Liver (tissue), 8 donors: ENCODE measurements at regions not wholly inside any gene's neighbourhood (a gene's known extent, or its start where the extent isn't known, plus 50 kb on each side); places are given as distances from the start of the nearest gene placed in this dataset.
"Not testable (repeated sequence)": the region's sequence is repeated elsewhere in the genome, so short reads cannot be mapped to it uniquely, and the experiment has no call there.

Source experiments
- DNase-seq: peaks from one replicate; pipeline ENCODE4 v3.0.0-alpha.2; 2017; ENCODE audit warnings: low spot score
- H3K27ac ChIP-seq, 2 donors: one replicate each; pipeline ENCODE4 v1.7.0; 2013; ENCODE audit warnings: inconsistent platforms in 2 of 2, low read length in 2 of 2, control low read depth in 1 of 2, low read depth in 1 of 2, mild to moderate bottlenecking in 1 of 2
- H3K27me3 ChIP-seq, 4 donors: one replicate each; pipeline versions ENCODE4 v1.6.1 to v1.7.0; 2013; ENCODE audit warnings: low read length in 3 of 4, inconsistent platforms in 1 of 4, mild to moderate bottlenecking in 1 of 4, moderate library complexity in 1 of 4; ENCODE audit not compliant: control insufficient read depth in 4 of 4, insufficient read depth in 4 of 4
- H3K36me3 ChIP-seq, 4 donors: one replicate each; pipeline versions ENCODE4 v1.6.1 to v1.7.0; 2013; ENCODE audit warnings: low read length in 3 of 4, mild to moderate bottlenecking in 3 of 4, low read depth in 1 of 4, moderate library complexity in 1 of 4; ENCODE audit not compliant: control insufficient read depth in 4 of 4, insufficient read depth in 3 of 4
- H3K4me1 ChIP-seq, 4 donors: one replicate each; pipeline versions ENCODE4 v1.6.1 to v1.7.0; 2013; ENCODE audit warnings: low read length in 3 of 4, mild to moderate bottlenecking in 3 of 4, moderate library complexity in 1 of 4; ENCODE audit not compliant: control insufficient read depth in 4 of 4, insufficient read depth in 4 of 4
- H3K4me3 ChIP-seq, 3 donors: one replicate each; pipeline versions ENCODE4 v1.6.1 to v1.7.0; 2013; ENCODE audit warnings: low read length in 3 of 3, control low read depth in 1 of 3, low read depth in 1 of 3, mild to moderate bottlenecking in 1 of 3
- H3K9ac ChIP-seq, 2 donors: one replicate each; pipeline ENCODE4 v1.7.0; 2013; ENCODE audit warnings: low read length in 2 of 2, mild to moderate bottlenecking in 2 of 2, moderate library complexity in 2 of 2, control low read depth in 1 of 2, low read depth in 1 of 2
- H3K9me3 ChIP-seq, 4 donors: one replicate each; pipeline versions ENCODE4 v1.6.1 to v1.7.0; 2013; ENCODE audit warnings: low read length in 3 of 4; ENCODE audit not compliant: control insufficient read depth in 4 of 4
- EGR1 ChIP-seq, 2 donors: IDR thresholded peaks; 2 replicates each; pipeline ENCODE4 v1.6.1; 2016 to 2018; ENCODE audit warnings: antibody characterized with exemption in 2 of 2, low read depth in 2 of 2
- GABPA ChIP-seq, 2 donors: IDR thresholded peaks in 1 of 2; conservative IDR thresholded peaks in 1 of 2; 2 replicates each; pipeline ENCODE4 v1.6.1; 2016; ENCODE audit warnings: antibody characterized with exemption in 2 of 2, mild to moderate bottlenecking in 1 of 2, moderate library complexity in 1 of 2
- HNF4A ChIP-seq, 2 donors: conservative IDR thresholded peaks; 2 replicates each; pipeline ENCODE4 v1.6.1; 2016; ENCODE audit warnings: antibody characterized with exemption in 2 of 2, mild to moderate bottlenecking in 2 of 2
- HNF4G ChIP-seq: IDR thresholded peaks from 2 replicates; pipeline ENCODE4 v1.6.1; 2016; ENCODE audit warnings: antibody characterized with exemption
- NR2F2 ChIP-seq: IDR thresholded peaks from 2 replicates; pipeline ENCODE4 v1.6.1; 2016; ENCODE audit warnings: antibody characterized with exemption
- RAD21 ChIP-seq, 2 donors: IDR thresholded peaks; 2 replicates each; pipeline ENCODE4 v1.6.1; 2016; ENCODE audit warnings: antibody characterized with exemption in 2 of 2, mild to moderate bottlenecking in 2 of 2
- RXRA ChIP-seq, 2 donors: IDR thresholded peaks; 2 replicates each; pipeline ENCODE4 v1.6.1; 2017 to 2018; ENCODE audit warnings: antibody characterized with exemption in 2 of 2, mild to moderate bottlenecking in 1 of 2
- SP1 ChIP-seq: IDR thresholded peaks from 2 replicates; pipeline ENCODE4 v1.6.1; 2018; ENCODE audit warnings: antibody characterized with exemption, mild to moderate bottlenecking
- YY1 ChIP-seq: IDR thresholded peaks from 2 replicates; pipeline ENCODE4 v1.6.1; 2016; ENCODE audit warnings: antibody characterized with exemption, mild to moderate bottlenecking
- WGBS: extraction: QIAGEN DNeasy Blood & Tissue Kit; methylation state at CpG from one replicate; pipeline ENCODE4 v1.1.7; 2013; 5-methylcytosine and 5-hydroxymethylcytosine counted together
- TF ChIP-seq, protein P1 (sequence below): fragments of 150-350 bp; IDR thresholded peaks from 2 replicates; pipeline ENCODE4 v1.5.1; 2017; ENCODE audit warnings: improper control_type of control experiment, low read depth, low read length; ENCODE audit not compliant: missing input control
- TF ChIP-seq, protein P2 (sequence below): IDR thresholded peaks from 2 replicates; pipeline ENCODE4 v1.6.1; 2016; ENCODE audit warnings: antibody characterized with exemption
- TF ChIP-seq, protein P3 (sequence below): IDR thresholded peaks from 2 replicates; pipeline ENCODE4 v1.6.1; 2016; ENCODE audit warnings: antibody characterized with exemption, mild to moderate bottlenecking
- TF ChIP-seq, protein P4 (sequence below): IDR thresholded peaks from 2 replicates; pipeline ENCODE4 v1.6.1; 2016; ENCODE audit warnings: antibody characterized with exemption
- donor health status: healthy.
- donor health status: healthy.
- donor health status: healthy.
- donor health status: healthy.
- donor health status: healthy.

DNA sequence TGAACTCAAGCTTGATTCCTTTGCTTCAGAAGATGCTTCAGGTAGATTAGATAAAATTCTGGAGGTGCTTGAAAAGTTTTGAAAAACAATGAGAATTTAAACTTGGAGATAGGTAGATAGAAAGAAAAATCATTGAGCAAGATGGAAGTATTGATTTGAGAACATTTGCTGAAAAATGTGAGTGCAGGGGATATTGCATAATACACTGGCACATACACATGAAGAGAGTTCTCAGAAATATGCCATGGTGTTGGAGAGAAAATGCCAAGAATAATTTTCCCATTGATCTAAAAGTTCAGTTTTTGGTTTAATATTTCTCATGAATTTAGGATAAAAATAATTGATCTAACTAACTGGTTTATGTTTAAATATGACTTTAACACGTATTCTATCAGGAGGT lies 107.2 kb upstream of the GBE1 start:
- H3K27ac ChIP-seq = peak overlapping the region; percentile 42 to 70
- H3K9ac ChIP-seq = no peak overlapping the region
- TF ChIP-seq HNF4A (conservative IDR thresholded peaks at IDR 0.05) (peak in 1 of 2 donors; percentile 28), RAD21 (IDR thresholded peaks at IDR 0.05) (peak in 1 of 2 donors; percentile 34), RXRA (IDR thresholded peaks at IDR 0.05) (peak in 1 of 2 donors; percentile 12), YY1 (peak; percentile 20), NR2F2 (no peak)
- TF ChIP-seq, protein P1, sequence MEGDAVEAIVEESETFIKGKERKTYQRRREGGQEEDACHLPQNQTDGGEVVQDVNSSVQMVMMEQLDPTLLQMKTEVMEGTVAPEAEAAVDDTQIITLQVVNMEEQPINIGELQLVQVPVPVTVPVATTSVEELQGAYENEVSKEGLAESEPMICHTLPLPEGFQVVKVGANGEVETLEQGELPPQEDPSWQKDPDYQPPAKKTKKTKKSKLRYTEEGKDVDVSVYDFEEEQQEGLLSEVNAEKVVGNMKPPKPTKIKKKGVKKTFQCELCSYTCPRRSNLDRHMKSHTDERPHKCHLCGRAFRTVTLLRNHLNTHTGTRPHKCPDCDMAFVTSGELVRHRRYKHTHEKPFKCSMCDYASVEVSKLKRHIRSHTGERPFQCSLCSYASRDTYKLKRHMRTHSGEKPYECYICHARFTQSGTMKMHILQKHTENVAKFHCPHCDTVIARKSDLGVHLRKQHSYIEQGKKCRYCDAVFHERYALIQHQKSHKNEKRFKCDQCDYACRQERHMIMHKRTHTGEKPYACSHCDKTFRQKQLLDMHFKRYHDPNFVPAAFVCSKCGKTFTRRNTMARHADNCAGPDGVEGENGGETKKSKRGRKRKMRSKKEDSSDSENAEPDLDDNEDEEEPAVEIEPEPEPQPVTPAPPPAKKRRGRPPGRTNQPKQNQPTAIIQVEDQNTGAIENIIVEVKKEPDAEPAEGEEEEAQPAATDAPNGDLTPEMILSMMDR = no peak
- TF ChIP-seq, protein P2, sequence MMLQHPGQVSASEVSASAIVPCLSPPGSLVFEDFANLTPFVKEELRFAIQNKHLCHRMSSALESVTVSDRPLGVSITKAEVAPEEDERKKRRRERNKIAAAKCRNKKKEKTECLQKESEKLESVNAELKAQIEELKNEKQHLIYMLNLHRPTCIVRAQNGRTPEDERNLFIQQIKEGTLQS = no peak
- WGBS = 46% methylated on average over 1 of the region's 1 CpG
- H3K4me1 ChIP-seq = peaks cover 0 to 34% (median 21%) of the 10 kb centered on the region in 4 donors
- H3K36me3 ChIP-seq = no peaks in the 10 kb centered on the region
- no peak overlapping the region for H3K4me3 ChIP-seq
- H3K9me3 ChIP-seq = no peaks in the 10 kb centered on the region
- no peaks in the 10 kb centered on the region for H3K27me3 ChIP-seq
- DNase-seq = no peak

DNA sequence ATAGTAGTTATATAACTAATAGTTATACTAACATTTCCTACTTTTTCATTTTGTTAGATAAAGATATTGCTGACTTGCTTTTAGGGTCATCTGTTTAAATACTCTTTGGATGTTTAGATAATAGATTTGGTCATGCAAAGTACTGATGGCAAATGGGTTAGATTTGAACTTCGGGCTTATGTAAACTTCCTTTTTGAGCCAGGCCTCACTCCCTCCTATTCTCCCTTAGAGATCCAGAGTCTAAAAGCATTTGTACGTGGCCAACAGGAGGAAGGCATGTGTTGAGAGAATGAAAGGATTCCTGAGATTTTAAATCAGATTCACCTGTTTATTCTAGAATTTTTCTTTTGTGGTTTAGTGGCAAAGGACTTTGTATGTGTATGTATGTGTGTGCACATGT lies 106.4 kb upstream of the GBE1 start:
- no peak for DNase-seq
- WGBS = 19% methylated on average over 2 of the region's 2 CpGs

DNA sequence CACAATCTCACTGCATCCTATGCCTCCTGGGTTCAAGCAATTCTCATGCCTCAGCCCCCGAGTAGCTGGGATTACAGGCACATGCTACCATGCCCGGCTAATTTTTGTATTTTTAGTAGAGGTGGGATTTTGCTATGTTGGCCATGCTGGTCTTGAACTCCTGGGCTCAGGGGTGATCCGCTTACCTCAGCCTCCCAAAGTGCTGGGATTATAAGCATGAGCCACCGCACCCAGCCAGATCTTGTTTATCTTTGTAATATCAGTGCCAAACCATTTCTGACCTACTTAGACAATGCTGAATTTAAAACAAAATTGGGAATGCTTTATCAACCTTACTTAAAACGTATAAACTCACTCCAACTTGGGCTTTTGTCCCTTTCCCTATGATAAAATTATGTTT lies 103.7 kb upstream of the GBE1 start:
- H3K27ac ChIP-seq, H3K4me3 ChIP-seq, DNase-seq, H3K9me3 ChIP-seq, H3K9ac ChIP-seq, H3K27me3 ChIP-seq, H3K36me3 ChIP-seq: not testable (repeated sequence)
- peaks cover 0 to 35% (median 17%) of the 10 kb centered on the region in 4 donors for H3K4me1 ChIP-seq
- 66% methylated on average over 5 of the region's 5 CpGs for WGBS

More for the DNA sequence above, 106.4 kb upstream of the GBE1 start:
- H3K27ac ChIP-seq = no peak overlapping the region
- H3K4me3 ChIP-seq = no peak overlapping the region
- H3K9ac ChIP-seq = no peak overlapping the region
- H3K27me3 ChIP-seq = no peaks in the 10 kb centered on the region
- peaks cover 0 to 34% (median 21%) of the 10 kb centered on the region in 4 donors for H3K4me1 ChIP-seq
- no peaks in the 10 kb centered on the region for H3K9me3 ChIP-seq
- TF ChIP-seq HNF4A (conservative IDR thresholded peaks at IDR 0.05) = peak; percentile 22 to 48
- TF ChIP-seq, protein P1 = no peak
- TF ChIP-seq HNF4G = no peak
- TF ChIP-seq RXRA (IDR thresholded peaks at IDR 0.05) = peak in 1 of 2 donors; percentile 29
- H3K36me3 ChIP-seq = no peaks in the 10 kb centered on the region

DNA sequence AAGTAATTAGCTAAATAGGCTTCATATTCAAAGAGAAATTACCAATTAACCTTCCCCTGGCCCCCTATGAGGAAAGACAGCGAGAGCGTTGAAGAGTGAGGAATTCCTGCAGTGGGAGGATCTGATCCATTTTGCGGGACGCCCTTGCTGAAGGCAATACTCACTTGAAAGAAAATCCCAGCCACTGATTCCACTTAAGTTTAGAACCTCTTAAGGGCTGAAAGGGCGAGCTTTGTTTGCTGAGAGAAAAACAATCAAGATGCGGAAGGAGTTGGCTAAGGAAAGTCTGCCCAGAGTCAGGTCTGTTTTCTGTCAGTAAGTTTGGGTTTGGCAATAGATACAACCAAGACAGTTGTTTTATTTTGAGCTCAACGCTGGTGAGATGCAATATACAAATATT lies 102.8 kb upstream of the GBE1 start:
- Histone ChIP-seq H3K9me3 (no peaks in the 10 kb centered on the region), H3K27me3 (no peaks in the 10 kb centered on the region), H3K36me3 (no peaks in the 10 kb centered on the region), H3K9ac (no peak overlapping the region), H3K27ac (no peak overlapping the region), H3K4me1 (peaks cover 0 to 27% (median 11%) of the 10 kb centered on the region in 4 donors), H3K4me3 (no peak overlapping the region)
- 68% methylated on average over 7 of the region's 7 CpGs for WGBS
- no peak for DNase-seq
- TF ChIP-seq NR2F2 (no peak), GABPA (IDR thresholded peaks at IDR 0.05 in 1 of 2, conservative IDR thresholded peaks at IDR 0.05 in 1 of 2) (no peak), RXRA (IDR thresholded peaks at IDR 0.05) (no peak), RAD21 (IDR thresholded peaks at IDR 0.05) (no peak), HNF4G (no peak), YY1 (no peak), EGR1 (IDR thresholded peaks at IDR 0.05; ENCODE audit: low read depth in 2 of 2) (no peak), SP1 (no peak)
- TF ChIP-seq, protein P3, sequence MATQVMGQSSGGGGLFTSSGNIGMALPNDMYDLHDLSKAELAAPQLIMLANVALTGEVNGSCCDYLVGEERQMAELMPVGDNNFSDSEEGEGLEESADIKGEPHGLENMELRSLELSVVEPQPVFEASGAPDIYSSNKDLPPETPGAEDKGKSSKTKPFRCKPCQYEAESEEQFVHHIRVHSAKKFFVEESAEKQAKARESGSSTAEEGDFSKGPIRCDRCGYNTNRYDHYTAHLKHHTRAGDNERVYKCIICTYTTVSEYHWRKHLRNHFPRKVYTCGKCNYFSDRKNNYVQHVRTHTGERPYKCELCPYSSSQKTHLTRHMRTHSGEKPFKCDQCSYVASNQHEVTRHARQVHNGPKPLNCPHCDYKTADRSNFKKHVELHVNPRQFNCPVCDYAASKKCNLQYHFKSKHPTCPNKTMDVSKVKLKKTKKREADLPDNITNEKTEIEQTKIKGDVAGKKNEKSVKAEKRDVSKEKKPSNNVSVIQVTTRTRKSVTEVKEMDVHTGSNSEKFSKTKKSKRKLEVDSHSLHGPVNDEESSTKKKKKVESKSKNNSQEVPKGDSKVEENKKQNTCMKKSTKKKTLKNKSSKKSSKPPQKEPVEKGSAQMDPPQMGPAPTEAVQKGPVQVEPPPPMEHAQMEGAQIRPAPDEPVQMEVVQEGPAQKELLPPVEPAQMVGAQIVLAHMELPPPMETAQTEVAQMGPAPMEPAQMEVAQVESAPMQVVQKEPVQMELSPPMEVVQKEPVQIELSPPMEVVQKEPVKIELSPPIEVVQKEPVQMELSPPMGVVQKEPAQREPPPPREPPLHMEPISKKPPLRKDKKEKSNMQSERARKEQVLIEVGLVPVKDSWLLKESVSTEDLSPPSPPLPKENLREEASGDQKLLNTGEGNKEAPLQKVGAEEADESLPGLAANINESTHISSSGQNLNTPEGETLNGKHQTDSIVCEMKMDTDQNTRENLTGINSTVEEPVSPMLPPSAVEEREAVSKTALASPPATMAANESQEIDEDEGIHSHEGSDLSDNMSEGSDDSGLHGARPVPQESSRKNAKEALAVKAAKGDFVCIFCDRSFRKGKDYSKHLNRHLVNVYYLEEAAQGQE = no peak
- TF ChIP-seq, protein P4, sequence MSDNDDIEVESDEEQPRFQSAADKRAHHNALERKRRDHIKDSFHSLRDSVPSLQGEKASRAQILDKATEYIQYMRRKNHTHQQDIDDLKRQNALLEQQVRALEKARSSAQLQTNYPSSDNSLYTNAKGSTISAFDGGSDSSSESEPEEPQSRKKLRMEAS = no peak
